IPS DF 6.9 (cell line): ENCODE measurements at regions not wholly inside any gene's neighbourhood (a gene's known extent, or its start where the extent isn't known, plus 50 kb on each side); places are given as distances from the start of the nearest gene placed in this dataset.

ENCODE experiments used
- DNase-seq: peaks from one replicate; pipeline ENCODE4 v3.0.0-alpha.2; 2013; ENCODE audit warnings: low read depth, low spot score
- H3K27ac ChIP-seq: one replicate; pipeline ENCODE4 v1.5.1; 2013; ENCODE audit warnings: low read length, control low read depth
- H3K27me3 ChIP-seq: 2 replicates; pipeline ENCODE4 v1.6.1; 2013; ENCODE audit warnings: mild to moderate bottlenecking, low read length; ENCODE audit not compliant: control insufficient read depth, insufficient read depth
- H3K36me3 ChIP-seq: 2 replicates; pipeline ENCODE4 v1.6.1; 2013; ENCODE audit warnings: low read length; ENCODE audit not compliant: control insufficient read depth, insufficient read depth
- H3K4me1 ChIP-seq: 2 replicates; pipeline ENCODE4 v1.6.1; 2013; ENCODE audit warnings: low read length; ENCODE audit not compliant: control insufficient read depth, insufficient read depth
- H3K4me3 ChIP-seq: 2 replicates; pipeline ENCODE4 v1.5.1; 2013; ENCODE audit warnings: mild to moderate bottlenecking, low read length
- H3K9me3 ChIP-seq: 2 replicates; pipeline ENCODE4 v1.6.1; 2013; ENCODE audit warnings: low read length, inconsistent platforms; ENCODE audit not compliant: control insufficient read depth, insufficient read depth
- WGBS: extraction: QIAGEN DNeasy Blood & Tissue Kit; methylation state at CpG from one replicate; pipeline ENCODE4 v1.1.7; 2013; ENCODE audit warnings: mixed read lengths, missing lambda C conversion rate; ENCODE audit not compliant: insufficient read length, insufficient coverage; 5-methylcytosine and 5-hydroxymethylcytosine counted together

- no peak for DNase-seq
- no peak overlapping the region for H3K4me3 ChIP-seq
- H3K27me3 ChIP-seq: no peaks in the 10 kb centered on the region
- H3K36me3 ChIP-seq: no peaks in the 10 kb centered on the region
- H3K9me3 ChIP-seq: no peaks in the 10 kb centered on the region
- H3K4me1 ChIP-seq: no peaks in the 10 kb centered on the region
- H3K27ac ChIP-seq: no peak overlapping the region
- no CpG with 5 or more reads among the region's 2 CpGs for WGBS
Measured at GRCh38 chr18:5604778-5605177, 61.0 kb upstream of the EPB41L3 start.

GRCh38 chr18:5603153-5603552, 59.4 kb upstream of the EPB41L3 start:
- H3K27ac ChIP-seq: no peak overlapping the region
- no peak overlapping the region for H3K4me3 ChIP-seq
- no peaks in the 10 kb centered on the region for H3K4me1 ChIP-seq
- H3K36me3 ChIP-seq: no peaks in the 10 kb centered on the region
- no peaks in the 10 kb centered on the region for H3K9me3 ChIP-seq
- H3K27me3 ChIP-seq: no peaks in the 10 kb centered on the region
- no peak for DNase-seq
- WGBS: no CpG with 5 or more reads among the region's 6 CpGs

DNA sequence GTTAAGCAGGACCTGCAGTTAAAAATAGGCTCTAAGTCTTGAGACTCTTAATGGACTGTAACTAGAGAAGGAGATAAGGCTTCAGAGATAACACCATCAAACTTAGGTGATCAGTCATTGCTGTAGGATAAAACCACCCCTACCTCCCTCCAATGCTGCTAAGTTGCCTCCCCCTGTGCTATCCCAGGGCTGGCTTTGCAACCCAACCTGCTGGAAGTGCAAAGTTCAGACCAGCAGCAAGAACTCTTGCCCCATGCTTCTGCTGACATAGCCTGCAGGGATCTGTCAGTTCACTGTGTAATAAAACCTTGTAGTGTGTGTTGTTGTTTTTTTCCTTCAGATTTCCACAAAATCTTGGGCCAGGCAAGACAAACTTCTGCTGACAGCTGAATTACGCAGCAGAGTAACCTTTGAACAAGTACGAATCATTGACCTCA, 57.4 kb upstream of the EPB41L3 start:
- Histone ChIP-seq H3K9me3 (no peaks in the 10 kb centered on the region), H3K27ac (no peak overlapping the region), H3K4me3 (no peak overlapping the region), H3K36me3 (no peaks in the 10 kb centered on the region), H3K4me1 (no peaks in the 10 kb centered on the region), H3K27me3 (no peaks in the 10 kb centered on the region)
- WGBS: no CpG with 5 or more reads among the region's 2 CpGs
- DNase-seq: no peak

DNA sequence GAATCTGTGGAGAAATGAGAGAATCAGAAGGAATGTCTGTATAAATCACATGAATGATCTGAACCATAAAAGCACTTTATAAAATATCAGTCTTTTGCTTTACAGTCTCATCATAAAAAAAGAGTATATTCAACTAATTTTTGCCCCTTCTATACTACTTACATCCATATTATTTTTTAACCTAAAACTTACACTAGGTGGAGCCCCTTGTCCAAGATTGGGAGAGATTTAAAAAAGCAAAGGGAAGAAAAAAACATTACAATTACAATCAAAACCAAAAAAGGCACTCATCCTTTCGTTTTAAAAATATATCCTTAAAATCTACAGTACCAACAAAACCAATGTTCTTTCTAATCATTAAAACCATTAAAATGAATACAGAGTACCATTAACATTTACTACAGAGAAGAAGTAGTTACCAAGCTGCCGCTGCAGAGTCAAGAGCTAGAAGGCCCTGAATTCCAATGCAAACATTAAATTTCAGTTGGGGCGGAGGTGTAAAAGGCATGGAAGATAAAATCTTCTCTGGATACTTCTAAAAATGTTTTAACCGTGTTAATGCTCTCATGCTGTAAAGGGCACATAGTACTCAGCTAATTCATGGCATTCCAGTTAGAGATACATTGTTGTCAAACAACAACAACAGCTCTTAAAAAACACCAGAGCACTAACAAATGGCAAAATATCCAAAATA, 56.7 kb upstream of the EPB41L3 start:
- Histone ChIP-seq H3K9me3 (no peaks in the 10 kb centered on the region), H3K27me3 (no peaks in the 10 kb centered on the region), H3K4me3 (no peak overlapping the region), H3K4me1 (no peaks in the 10 kb centered on the region), H3K27ac (no peak overlapping the region), H3K36me3 (no peaks in the 10 kb centered on the region)
- WGBS: 92% methylated on average over 1 of the region's 4 CpGs
- no peak for DNase-seq

DNA sequence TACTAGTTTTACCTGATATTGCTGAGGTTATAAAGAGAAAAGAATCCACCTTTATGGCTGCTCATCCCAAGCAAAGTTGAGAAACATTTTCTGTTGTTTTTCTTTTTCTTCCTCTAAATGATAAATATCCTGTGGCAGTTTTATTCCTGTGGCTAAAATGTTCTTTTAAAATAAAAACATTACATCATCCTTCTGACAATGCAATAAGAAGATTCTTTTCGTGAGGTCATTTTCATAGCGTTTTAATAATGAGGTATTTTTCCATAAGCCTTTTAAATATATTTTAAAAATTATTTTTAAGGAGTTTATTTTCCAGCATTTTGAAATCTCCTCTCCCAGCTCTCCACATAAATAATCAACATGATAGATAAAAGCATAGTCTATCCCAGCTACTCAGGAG, 52.8 kb upstream of the EPB41L3 start:
- no peak for DNase-seq
- Histone ChIP-seq H3K36me3 (no peaks in the 10 kb centered on the region), H3K4me1 (no peaks in the 10 kb centered on the region), H3K27ac (no peak overlapping the region), H3K27me3 (no peaks in the 10 kb centered on the region), H3K4me3 (no peak overlapping the region), H3K9me3 (no peaks in the 10 kb centered on the region; the same call in 1 of the 2 replicates)
- WGBS: no CpG with 5 or more reads among the region's 2 CpGs
